NT2/D1 (cell line): ENCODE measurements at regions not wholly inside any gene's neighbourhood (a gene's known extent, or its start where the extent isn't known, plus 50 kb on each side); places are given as distances from the start of the nearest gene placed in this dataset.

Source experiments
- YY1 ChIP-seq: IDR thresholded peaks from 2 replicates; pipeline ENCODE4 v1.6.1; 2011; ENCODE audit not compliant: insufficient read length, insufficient read depth
- ZNF274 ChIP-seq: IDR thresholded peaks from 2 replicates; pipeline ENCODE4 v1.6.1; 2011; ENCODE audit warnings: mild to moderate bottlenecking, low read depth, low read length

GRCh38 chr10:130748409-130749057 is 563.0 kb downstream of the TCERG1L start:
- TF ChIP-seq YY1 (no peak), ZNF274 (no peak)
